Loucy (cell line): ENCODE measurements at regions not wholly inside any gene's neighbourhood (a gene's known extent, or its start where the extent isn't known, plus 50 kb on each side); places are given as distances from the start of the nearest gene placed in this dataset.

Experiments used
- H2AFZ ChIP-seq: fragments of 200-600 bp; sonication (generic); 2 replicates; pipeline ENCODE4 v1.6.0; 2016; ENCODE audit warnings: antibody characterized with exemption, mild to moderate bottlenecking, low read length, moderate library complexity
- H3F3A ChIP-seq: fragments of 200-600 bp; 2 replicates; pipeline ENCODE4 v1.6.0; 2016; ENCODE audit warnings: antibody characterized with exemption, low read depth, mild to moderate bottlenecking
- H3K27me3 ChIP-seq: fragments of 200-600 bp; sonication (generic); 2 replicates; pipeline ENCODE4 v1.6.1; 2014; ENCODE audit warnings: low read length, mild to moderate bottlenecking; ENCODE audit not compliant: insufficient read depth, poor library complexity, severe bottlenecking
- H3K36me3 ChIP-seq: fragments of 200-600 bp; sonication (generic); 2 replicates; pipeline ENCODE4 v1.6.1; 2016; ENCODE audit warnings: low read length; ENCODE audit not compliant: insufficient read depth
- H3K4me1 ChIP-seq: fragments of 200-600 bp; sonication (generic); 2 replicates; pipeline ENCODE4 v1.5.1; 2014; ENCODE audit warnings: low read length, mild to moderate bottlenecking; ENCODE audit not compliant: insufficient read depth, poor library complexity, severe bottlenecking
- H3K4me2 ChIP-seq: fragments of 200-600 bp; sonication (generic); 2 replicates; pipeline ENCODE4 v1.6.0; 2014; ENCODE audit warnings: antibody characterized with exemption, low read length, low read depth, mild to moderate bottlenecking; ENCODE audit not compliant: poor library complexity, severe bottlenecking
- H3K4me3 ChIP-seq: fragments of 200-600 bp; sonication (generic); 2 replicates; pipeline ENCODE4 v1.5.1; 2014; ENCODE audit warnings: low read length, mild to moderate bottlenecking, mixed read lengths; ENCODE audit not compliant: poor library complexity, severe bottlenecking
- H3K79me2 ChIP-seq: fragments of 200-600 bp; sonication (generic); 2 replicates; pipeline ENCODE4 v1.6.1; 2014; ENCODE audit warnings: low read length; ENCODE audit not compliant: insufficient read depth
- H3K9ac ChIP-seq: fragments of 200-600 bp; sonication (generic); 2 replicates; pipeline ENCODE4 v1.6.0; 2014; ENCODE audit warnings: mild to moderate bottlenecking, low read depth, low read length, moderate library complexity; ENCODE audit not compliant: poor library complexity, severe bottlenecking
- H3K9me2 ChIP-seq: fragments of 200-600 bp; sonication (generic); replicated peaks from 2 replicates; pipeline ENCODE4 v1.6.1; 2016; ENCODE audit warnings: low read depth, low read length, mixed read lengths
- H3K9me3 ChIP-seq: fragments of 200-600 bp; sonication (generic); 2 replicates; pipeline ENCODE4 v1.6.1; 2014; ENCODE audit warnings: mild to moderate bottlenecking, antibody characterized with exemption, low read length, low read depth; ENCODE audit not compliant: insufficient read depth
- H4K20me1 ChIP-seq: fragments of 200-600 bp; sonication (generic); 2 replicates; pipeline ENCODE4 v1.6.0; 2014; ENCODE audit warnings: antibody characterized with exemption, low read length, mild to moderate bottlenecking; ENCODE audit not compliant: insufficient read depth, poor library complexity, severe bottlenecking
- EZH2phosphoT487 ChIP-seq: fragments of 200-600 bp; IDR thresholded peaks from 2 replicates; pipeline ENCODE4 v1.6.1; 2018; ENCODE audit warnings: antibody characterized with exemption, mild to moderate bottlenecking, moderate library complexity, borderline replicate concordance
- TF ChIP-seq, protein P1 (sequence below): fragments of 200-600 bp; sonication (generic); conservative IDR thresholded peaks from 2 replicates; pipeline ENCODE4 v1.5.1; 2014; ENCODE audit warnings: mild to moderate bottlenecking, antibody characterized with exemption, low read length

DNA sequence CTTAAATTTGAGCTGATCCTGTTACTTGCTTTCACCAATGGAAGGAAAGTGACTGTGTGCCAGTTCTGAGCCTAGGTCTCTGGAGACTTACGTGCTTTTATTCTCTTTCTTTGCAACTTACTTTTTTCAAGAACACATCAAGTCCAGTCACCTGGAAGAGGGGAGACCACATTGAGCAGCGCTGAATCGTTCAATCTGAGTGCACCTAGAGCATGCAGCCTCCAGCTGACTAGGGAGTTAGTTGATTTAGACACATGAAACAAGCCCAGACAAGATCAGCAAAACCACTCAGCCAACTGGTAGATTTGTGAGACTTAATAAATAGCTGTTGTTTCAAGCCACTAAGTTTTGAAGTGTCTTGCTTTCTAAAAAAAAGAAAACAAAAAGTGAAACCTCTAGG, 1014.8 kb upstream of the FBXO33 start:
- Histone ChIP-seq H2AFZ (no peak overlapping the region), H3K4me3 (no peak overlapping the region)

DNA sequence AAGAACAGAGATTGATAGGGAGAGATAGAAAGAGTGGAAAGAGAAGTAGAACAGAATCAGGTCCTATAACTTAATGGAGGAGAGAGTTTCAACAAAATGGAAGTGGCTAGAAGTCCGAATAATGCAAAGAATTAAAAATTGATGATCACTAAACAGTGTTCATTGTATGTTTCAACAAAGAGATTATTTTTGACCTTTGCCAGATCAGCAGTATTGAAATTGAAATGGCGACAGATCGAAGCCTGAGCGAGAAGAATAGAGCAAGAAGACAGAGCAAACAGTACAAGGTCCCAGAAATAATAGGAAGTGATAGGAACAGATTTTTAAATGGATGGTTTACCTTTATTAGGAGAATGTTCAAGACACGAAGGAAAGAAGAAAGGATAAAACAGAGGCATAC, 1012.8 kb upstream of the FBXO33 start:
- Histone ChIP-seq H3K4me2 (no peak overlapping the region), H3K36me3 (no peaks in the 10 kb centered on the region), H3K4me3 (no peak overlapping the region), H3K9ac (no peak overlapping the region), H3F3A (no peaks in the 10 kb centered on the region), H3K4me1 (no peaks in the 10 kb centered on the region), H2AFZ (no peak overlapping the region), H3K27me3 (no peaks in the 10 kb centered on the region), H3K79me2 (no peaks in the 10 kb centered on the region), H4K20me1 (no peaks in the 10 kb centered on the region), H3K9me2 (no peaks in the 10 kb centered on the region), H3K9me3 (no peaks in the 10 kb centered on the region)
- TF ChIP-seq EZH2phosphoT487, result no peak
- TF ChIP-seq, protein P1, sequence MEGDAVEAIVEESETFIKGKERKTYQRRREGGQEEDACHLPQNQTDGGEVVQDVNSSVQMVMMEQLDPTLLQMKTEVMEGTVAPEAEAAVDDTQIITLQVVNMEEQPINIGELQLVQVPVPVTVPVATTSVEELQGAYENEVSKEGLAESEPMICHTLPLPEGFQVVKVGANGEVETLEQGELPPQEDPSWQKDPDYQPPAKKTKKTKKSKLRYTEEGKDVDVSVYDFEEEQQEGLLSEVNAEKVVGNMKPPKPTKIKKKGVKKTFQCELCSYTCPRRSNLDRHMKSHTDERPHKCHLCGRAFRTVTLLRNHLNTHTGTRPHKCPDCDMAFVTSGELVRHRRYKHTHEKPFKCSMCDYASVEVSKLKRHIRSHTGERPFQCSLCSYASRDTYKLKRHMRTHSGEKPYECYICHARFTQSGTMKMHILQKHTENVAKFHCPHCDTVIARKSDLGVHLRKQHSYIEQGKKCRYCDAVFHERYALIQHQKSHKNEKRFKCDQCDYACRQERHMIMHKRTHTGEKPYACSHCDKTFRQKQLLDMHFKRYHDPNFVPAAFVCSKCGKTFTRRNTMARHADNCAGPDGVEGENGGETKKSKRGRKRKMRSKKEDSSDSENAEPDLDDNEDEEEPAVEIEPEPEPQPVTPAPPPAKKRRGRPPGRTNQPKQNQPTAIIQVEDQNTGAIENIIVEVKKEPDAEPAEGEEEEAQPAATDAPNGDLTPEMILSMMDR, result no peak

More for the DNA sequence above, 1014.8 kb upstream of the FBXO33 start:
- Histone ChIP-seq H3K4me2 (no peak overlapping the region), H3K27me3 (no peaks in the 10 kb centered on the region), H3K9me3 (no peaks in the 10 kb centered on the region), H4K20me1 (no peaks in the 10 kb centered on the region), H3K9ac (no peak overlapping the region), H3K79me2 (no peaks in the 10 kb centered on the region), H3F3A (no peaks in the 10 kb centered on the region), H3K36me3 (no peaks in the 10 kb centered on the region), H3K4me1 (no peaks in the 10 kb centered on the region), H3K9me2 (no peaks in the 10 kb centered on the region)
- TF ChIP-seq EZH2phosphoT487, result no peak
- TF ChIP-seq, protein P1, result no peak

DNA sequence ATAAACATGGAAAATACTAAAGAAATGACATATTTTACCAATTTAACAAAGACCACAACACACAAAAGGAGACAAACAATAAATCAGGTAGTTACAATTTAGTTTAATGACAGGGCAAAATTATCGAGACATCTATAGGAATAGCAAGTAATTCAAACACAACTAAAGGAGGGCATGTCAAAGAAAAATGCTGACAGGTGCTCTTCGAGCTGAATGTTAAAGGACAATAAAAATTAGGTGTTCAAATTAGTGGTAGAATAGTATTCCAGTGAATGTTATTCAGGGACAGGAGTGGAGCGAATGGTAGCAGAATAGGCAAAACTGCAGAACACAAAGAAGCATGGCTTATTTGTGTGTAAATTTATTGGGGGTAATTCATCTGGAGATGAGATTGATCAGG, 1004.3 kb upstream of the FBXO33 start:
- no peaks in the 10 kb centered on the region for H3K79me2 ChIP-seq

More for the DNA sequence above, 1004.3 kb upstream of the FBXO33 start:
- TF ChIP-seq, protein P1, result no peak
- no peak for TF ChIP-seq EZH2phosphoT487
- H4K20me1 ChIP-seq, result no peaks in the 10 kb centered on the region
- H3K27me3 ChIP-seq, result no peaks in the 10 kb centered on the region
- H3K4me1 ChIP-seq, result no peaks in the 10 kb centered on the region
- H3K9ac ChIP-seq, result no peak overlapping the region
- no peaks in the 10 kb centered on the region for H3K9me2 ChIP-seq
- H3F3A ChIP-seq, result no peaks in the 10 kb centered on the region
- H3K4me3 ChIP-seq, result no peak overlapping the region
- H3K9me3 ChIP-seq, result no peaks in the 10 kb centered on the region
- H3K36me3 ChIP-seq, result no peaks in the 10 kb centered on the region
- H2AFZ ChIP-seq, result no peak overlapping the region
- H3K4me2 ChIP-seq, result no peak overlapping the region
